ENCODE measurements at regions not wholly inside any gene's neighbourhood (a gene's known extent, or its start where the extent isn't known, plus 50 kb on each side); places are given as distances from the start of the nearest gene placed in this dataset.

GRCh38 chr2:67318563-67318962 lies 78.6 kb upstream of the ETAA1 start:
- Mint-ChIP-seq H3K27me3 (ENCODE audit: low read depth in 2 of 2) (peaks cover 0 to 5% of the 10 kb centered on the region in 2 donors), H3K36me3 (no peaks in the 10 kb centered on the region), H3K27ac (no peak overlapping the region), H3K9me3 (no peaks in the 10 kb centered on the region), H3K4me1 (no peaks in the 10 kb centered on the region), H3K4me3 (no peak overlapping the region)
- WGBS (ENCODE audit: insufficient coverage) = 83% methylated on average over 2 of the region's 3 CpGs
- H3K4me3 ChIP-seq (ENCODE audit: low read length) = no peak overlapping the region
- no peaks in the 10 kb centered on the region for H3K4me1 ChIP-seq (ENCODE audit: control insufficient read depth, insufficient read depth, low read length)
- TF ChIP-seq, protein P1, sequence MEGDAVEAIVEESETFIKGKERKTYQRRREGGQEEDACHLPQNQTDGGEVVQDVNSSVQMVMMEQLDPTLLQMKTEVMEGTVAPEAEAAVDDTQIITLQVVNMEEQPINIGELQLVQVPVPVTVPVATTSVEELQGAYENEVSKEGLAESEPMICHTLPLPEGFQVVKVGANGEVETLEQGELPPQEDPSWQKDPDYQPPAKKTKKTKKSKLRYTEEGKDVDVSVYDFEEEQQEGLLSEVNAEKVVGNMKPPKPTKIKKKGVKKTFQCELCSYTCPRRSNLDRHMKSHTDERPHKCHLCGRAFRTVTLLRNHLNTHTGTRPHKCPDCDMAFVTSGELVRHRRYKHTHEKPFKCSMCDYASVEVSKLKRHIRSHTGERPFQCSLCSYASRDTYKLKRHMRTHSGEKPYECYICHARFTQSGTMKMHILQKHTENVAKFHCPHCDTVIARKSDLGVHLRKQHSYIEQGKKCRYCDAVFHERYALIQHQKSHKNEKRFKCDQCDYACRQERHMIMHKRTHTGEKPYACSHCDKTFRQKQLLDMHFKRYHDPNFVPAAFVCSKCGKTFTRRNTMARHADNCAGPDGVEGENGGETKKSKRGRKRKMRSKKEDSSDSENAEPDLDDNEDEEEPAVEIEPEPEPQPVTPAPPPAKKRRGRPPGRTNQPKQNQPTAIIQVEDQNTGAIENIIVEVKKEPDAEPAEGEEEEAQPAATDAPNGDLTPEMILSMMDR (IDR thresholded peaks at IDR 0.05) = no peak
- intact Hi-C loops (cut with micrococcal nuclease) = no loop called here
- H3K27me3 ChIP-seq (ENCODE audit: control insufficient read depth, insufficient read depth, low read length) = no peaks in the 10 kb centered on the region
- no peaks in the 10 kb centered on the region for H3K36me3 ChIP-seq (ENCODE audit: control insufficient read depth, insufficient read depth, low read length)
- ATAC-seq (no peak), DNase-seq (no peak)
- no peaks in the 10 kb centered on the region for H3K9me3 ChIP-seq (ENCODE audit: control insufficient read depth, insufficient read depth, low read length)
- no peak overlapping the region for H3K27ac ChIP-seq (ENCODE audit: low read length)

DNA sequence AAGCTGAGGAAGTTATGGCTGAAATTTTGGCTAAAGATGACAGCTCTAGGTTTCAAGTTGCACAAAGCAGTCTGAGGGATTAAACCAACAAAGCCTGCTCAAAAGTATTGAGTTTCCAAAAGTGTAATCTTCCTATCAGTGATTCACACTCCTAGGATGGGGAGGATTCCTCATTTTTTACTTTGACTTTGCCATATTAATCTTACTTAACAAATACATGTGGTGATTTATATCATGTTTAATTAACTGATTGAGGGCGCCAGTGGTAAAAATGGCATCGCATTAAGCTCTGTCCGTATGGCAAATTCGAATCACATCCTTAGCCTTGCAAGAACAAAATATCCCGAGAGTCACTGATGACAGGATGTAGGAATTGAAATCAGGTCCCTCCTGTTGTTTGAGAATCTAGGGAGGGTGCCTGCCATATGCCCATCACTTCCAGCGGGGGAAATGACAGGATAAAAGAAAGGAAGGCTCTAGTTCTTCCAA lies 78.1 kb upstream of the ETAA1 start:
- intact Hi-C loops (cut with micrococcal nuclease) = no loop called here
- TF ChIP-seq, protein P1 (IDR thresholded peaks at IDR 0.05) = no peak
- Mint-ChIP-seq H3K4me1 (no peaks in the 10 kb centered on the region), H3K36me3 (no peaks in the 10 kb centered on the region), H3K9me3 (no peaks in the 10 kb centered on the region), H3K27me3 (ENCODE audit: low read depth in 2 of 2) (peaks cover 0 to 5% of the 10 kb centered on the region in 2 donors), H3K4me3 (no peak overlapping the region), H3K27ac (no peak overlapping the region)
- Histone ChIP-seq H3K27me3 (ENCODE audit: control insufficient read depth, insufficient read depth, low read length) (no peaks in the 10 kb centered on the region), H3K36me3 (ENCODE audit: control insufficient read depth, insufficient read depth, low read length) (no peaks in the 10 kb centered on the region), H3K4me3 (ENCODE audit: low read length) (no peak overlapping the region), H3K4me1 (ENCODE audit: control insufficient read depth, insufficient read depth, low read length) (no peaks in the 10 kb centered on the region), H3K9me3 (ENCODE audit: control insufficient read depth, insufficient read depth, low read length) (no peaks in the 10 kb centered on the region), H3K27ac (ENCODE audit: low read length) (no peak overlapping the region)
- ATAC-seq = no peak
- WGBS (ENCODE audit: insufficient coverage) = 94% methylated on average over 4 of the region's 6 CpGs
- DNase-seq = no peak

GRCh38 chr2:67320861-67321587 lies 76.1 kb upstream of the ETAA1 start:
- WGBS (ENCODE audit: insufficient coverage) = 93% methylated on average over 1 of the region's 3 CpGs
- Mint-ChIP-seq H3K4me1 (no peaks in the 10 kb centered on the region), H3K36me3 (no peaks in the 10 kb centered on the region), H3K27me3 (ENCODE audit: low read depth in 2 of 2) (peaks cover 0 to 13% of the 10 kb centered on the region in 2 donors), H3K4me3 (no peak overlapping the region), H3K27ac (no peak overlapping the region), H3K9me3 (no peaks in the 10 kb centered on the region)
- no peak overlapping the region for H3K4me3 ChIP-seq (ENCODE audit: low read length)
- H3K4me1 ChIP-seq (ENCODE audit: control insufficient read depth, insufficient read depth, low read length) = no peaks in the 10 kb centered on the region
- no peaks in the 10 kb centered on the region for H3K27me3 ChIP-seq (ENCODE audit: control insufficient read depth, insufficient read depth, low read length)
- TF ChIP-seq, protein P1 (IDR thresholded peaks at IDR 0.05) = no peak
- H3K36me3 ChIP-seq (ENCODE audit: control insufficient read depth, insufficient read depth, low read length) = no peaks in the 10 kb centered on the region
- no peak overlapping the region for H3K27ac ChIP-seq (ENCODE audit: low read length)
- H3K9me3 ChIP-seq (ENCODE audit: control insufficient read depth, insufficient read depth, low read length) = no peaks in the 10 kb centered on the region
- no peak for ATAC-seq
- no peak for DNase-seq
- intact Hi-C loops (cut with micrococcal nuclease) = no loop called here

GRCh38 chr2:67321588-67321903 lies 75.6 kb upstream of the ETAA1 start:
- DNase-seq (no peak), ATAC-seq (no peak)
- Histone ChIP-seq H3K4me1 (ENCODE audit: control insufficient read depth, insufficient read depth, low read length) (no peaks in the 10 kb centered on the region), H3K27ac (ENCODE audit: low read length) (no peak overlapping the region), H3K36me3 (ENCODE audit: control insufficient read depth, insufficient read depth, low read length) (no peaks in the 10 kb centered on the region), H3K9me3 (ENCODE audit: control insufficient read depth, insufficient read depth, low read length) (no peaks in the 10 kb centered on the region), H3K27me3 (ENCODE audit: control insufficient read depth, insufficient read depth, low read length) (no peaks in the 10 kb centered on the region), H3K4me3 (ENCODE audit: low read length) (no peak overlapping the region)
- TF ChIP-seq, protein P1 (IDR thresholded peaks at IDR 0.05) = no peak
- H3K27me3 Mint-ChIP-seq (ENCODE audit: low read depth in 2 of 2) = peaks cover under 1 to 13% of the 10 kb centered on the region in 2 donors
- no peaks in the 10 kb centered on the region for H3K36me3 Mint-ChIP-seq
- H3K27ac Mint-ChIP-seq = no peak overlapping the region
- no peaks in the 10 kb centered on the region for H3K9me3 Mint-ChIP-seq
- 97% methylated on average over 3 of the region's 3 CpGs for WGBS (ENCODE audit: insufficient coverage)
- H3K4me1 Mint-ChIP-seq = no peaks in the 10 kb centered on the region
- intact Hi-C loops (cut with micrococcal nuclease) = no loop called here
- H3K4me3 Mint-ChIP-seq = no peak overlapping the region

Measured in natural killer cell (primary cell).